Stimulated activated CD8-positive, alpha-beta memory T cell treated with anti-CD3 and anti-CD28 coated beads, Interleukin-15, amount 100 ng/mL, for 4 hours (primary cell): ENCODE measurements at regions not wholly inside any gene's neighbourhood (a gene's known extent, or its start where the extent isn't known, plus 50 kb on each side); places are given as distances from the start of the nearest gene placed in this dataset.

ENCODE experiments used
- DNase-seq, 2 donors: peaks; one replicate each; pipeline ENCODE4 v3.0.0-alpha.2; 2020; ENCODE audit warnings: low read depth in 2 of 2

DNA sequence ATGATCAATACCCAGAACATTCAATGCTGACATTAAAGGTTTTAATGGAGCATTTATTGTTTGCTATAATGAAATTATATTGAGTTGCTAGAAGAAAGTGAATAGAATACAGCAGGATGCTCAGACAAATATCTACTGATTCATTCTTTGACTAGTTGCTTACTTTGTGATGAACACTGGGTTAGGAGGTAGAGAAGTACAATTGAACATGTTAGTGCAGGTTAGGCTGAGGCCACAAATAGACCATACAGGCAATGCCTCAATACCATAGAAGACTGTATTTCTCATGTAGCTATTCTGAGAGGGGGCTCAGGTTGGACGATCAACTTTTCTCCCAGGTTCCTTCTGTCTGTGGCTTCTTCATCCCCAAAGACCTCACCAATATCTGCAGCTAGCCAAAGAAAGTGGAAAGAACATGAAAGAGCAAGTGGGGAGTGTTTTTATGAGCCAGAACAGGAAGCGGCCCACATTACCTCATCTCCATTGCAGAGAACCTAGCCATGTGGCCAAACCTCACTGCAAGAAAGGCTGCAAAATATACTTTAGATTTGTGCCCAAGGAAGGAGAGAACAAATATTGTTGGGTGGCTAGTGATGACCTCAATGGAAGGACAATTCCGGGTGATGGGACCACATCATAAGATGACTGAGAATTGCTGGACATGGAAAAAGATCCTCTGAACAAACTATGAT, 180.3 kb upstream of the GATB start:
- DNase-seq, result no peak

GRCh38 chr4:151940291-151940690, 179.5 kb upstream of the GATB start:
- DNase-seq, result no peak

- no peak for DNase-seq
Measured at GRCh38 chr4:151939670-151940069, 178.9 kb upstream of the GATB start.

- DNase-seq, result no peak
Measured at GRCh38 chr4:151935411-151935810, 174.6 kb upstream of the GATB start.

GRCh38 chr4:151934766-151935165, 174.0 kb upstream of the GATB start:
- no peak for DNase-seq

- DNase-seq, result no peak
Measured at GRCh38 chr4:151933122-151933827, 172.5 kb upstream of the GATB start.

DNA sequence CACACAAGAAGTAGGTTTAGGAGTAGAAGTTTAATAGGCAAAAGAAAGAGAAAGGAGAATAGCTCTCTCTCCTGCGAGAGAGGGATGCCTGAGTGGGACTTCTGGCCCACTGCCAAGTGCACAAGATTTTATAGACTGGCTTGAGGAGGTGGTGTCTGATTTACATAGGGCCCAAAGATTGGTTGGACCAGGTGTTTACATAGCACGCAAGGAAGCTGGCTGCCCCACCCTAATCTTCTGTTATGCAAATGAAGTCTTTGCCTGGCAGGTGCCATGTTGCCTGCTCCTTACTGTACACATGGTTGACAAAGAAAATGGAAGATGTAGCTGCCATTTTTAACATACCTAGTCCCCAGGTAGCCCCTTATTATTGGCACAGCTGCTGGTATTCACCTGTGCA, 170.8 kb upstream of the GATB start:
- no peak for DNase-seq

GRCh38 chr4:151930372-151930771, 169.6 kb upstream of the GATB start:
- DNase-seq, result no peak

DNA sequence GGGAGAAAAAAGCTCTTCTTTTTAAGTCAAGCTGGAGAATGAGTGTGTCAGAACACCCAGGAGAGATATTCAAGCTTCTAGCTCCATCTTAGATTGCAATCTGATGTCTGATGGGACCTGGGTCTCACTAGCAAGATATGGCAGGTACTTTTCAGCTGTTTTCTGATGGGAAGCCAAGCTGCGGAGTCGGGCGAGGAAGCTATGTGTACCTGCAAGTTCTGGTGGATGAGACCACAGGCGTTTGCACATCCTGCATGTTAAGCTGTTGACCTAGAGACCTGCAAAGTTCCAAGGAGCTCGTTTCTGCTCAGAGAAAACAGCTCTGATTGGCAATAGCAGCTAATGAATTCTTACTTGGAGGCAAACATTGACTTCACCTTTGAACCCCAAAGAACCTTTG, 167.3 kb upstream of the GATB start:
- DNase-seq, result no peak

GRCh38 chr4:151922811-151923210, 162.0 kb upstream of the GATB start:
- DNase-seq, result no peak

DNA sequence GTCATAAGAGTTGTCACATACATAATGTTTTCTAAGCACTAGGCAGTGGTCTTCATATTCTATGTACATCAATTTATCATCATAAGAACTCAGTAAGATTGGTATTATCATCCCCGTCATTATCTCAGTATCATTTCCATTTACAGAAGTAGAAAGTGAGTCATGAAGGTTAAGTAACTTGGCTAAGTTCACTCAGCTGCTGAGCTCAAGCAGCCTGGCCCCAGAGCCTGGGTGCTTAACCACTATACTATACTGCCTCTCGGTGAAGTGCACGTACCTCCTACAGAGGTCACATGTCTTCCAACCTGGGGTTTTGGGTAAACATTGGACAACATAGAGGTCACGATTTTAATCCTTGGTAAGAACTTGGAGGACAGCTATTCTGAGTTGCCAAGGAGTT, 161.5 kb upstream of the GATB start:
- DNase-seq, result no peak

GRCh38 chr4:151921811-151922210, 161.0 kb upstream of the GATB start:
- no peak for DNase-seq

DNA sequence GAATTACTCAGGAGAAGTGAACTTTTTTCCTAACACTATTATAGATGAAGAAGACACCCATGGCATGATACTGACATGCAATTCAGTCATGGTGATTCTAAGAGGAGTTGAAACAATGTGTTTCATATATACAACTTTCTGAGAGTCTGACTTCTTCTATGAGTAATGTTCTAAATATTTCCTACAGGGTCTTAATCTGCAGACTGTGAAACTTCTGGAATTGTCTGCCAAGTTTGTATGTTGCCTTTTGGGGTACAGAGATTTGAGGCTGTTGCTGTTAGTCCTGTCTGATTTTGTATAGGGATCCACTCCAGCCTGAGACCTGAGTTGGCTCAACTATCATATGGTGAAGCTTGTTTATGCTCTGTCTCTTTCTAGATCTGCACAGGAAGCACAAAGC, 160.6 kb upstream of the GATB start:
- DNase-seq, result no peak

DNA sequence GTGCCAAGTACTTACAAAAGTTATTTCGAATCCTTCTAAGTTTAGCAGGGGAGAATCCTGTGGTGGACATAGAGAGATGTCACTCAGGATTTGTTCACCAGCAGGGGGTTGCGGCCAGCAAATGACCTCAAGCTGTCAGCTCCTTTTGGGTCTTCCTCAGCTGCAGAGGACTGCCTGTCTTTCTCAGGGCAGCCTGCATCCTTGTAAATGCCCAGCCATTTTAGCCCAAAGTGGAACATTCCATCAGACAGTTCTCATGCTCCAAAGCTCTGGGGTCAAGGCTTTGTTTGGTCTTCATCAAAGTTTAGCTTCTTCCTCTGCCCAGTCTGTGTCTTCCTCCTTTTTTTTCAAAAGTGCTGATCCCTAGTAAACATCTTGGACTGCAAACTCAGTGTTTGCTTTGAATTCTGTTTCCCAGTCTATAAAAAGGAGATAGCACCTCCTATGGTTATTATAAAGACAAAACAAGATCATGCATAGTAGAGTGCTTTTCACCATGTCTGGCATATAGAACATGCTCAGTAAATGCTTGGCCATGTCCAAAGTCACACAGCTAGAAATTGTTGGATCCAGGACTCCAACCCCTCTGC, 156.4 kb upstream of the GATB start:
- no peak for DNase-seq

- no peak for DNase-seq
Measured at GRCh38 chr4:151912632-151913031, 151.8 kb upstream of the GATB start.

GRCh38 chr4:151911970-151912369, 151.2 kb upstream of the GATB start:
- DNase-seq, result no peak

DNA sequence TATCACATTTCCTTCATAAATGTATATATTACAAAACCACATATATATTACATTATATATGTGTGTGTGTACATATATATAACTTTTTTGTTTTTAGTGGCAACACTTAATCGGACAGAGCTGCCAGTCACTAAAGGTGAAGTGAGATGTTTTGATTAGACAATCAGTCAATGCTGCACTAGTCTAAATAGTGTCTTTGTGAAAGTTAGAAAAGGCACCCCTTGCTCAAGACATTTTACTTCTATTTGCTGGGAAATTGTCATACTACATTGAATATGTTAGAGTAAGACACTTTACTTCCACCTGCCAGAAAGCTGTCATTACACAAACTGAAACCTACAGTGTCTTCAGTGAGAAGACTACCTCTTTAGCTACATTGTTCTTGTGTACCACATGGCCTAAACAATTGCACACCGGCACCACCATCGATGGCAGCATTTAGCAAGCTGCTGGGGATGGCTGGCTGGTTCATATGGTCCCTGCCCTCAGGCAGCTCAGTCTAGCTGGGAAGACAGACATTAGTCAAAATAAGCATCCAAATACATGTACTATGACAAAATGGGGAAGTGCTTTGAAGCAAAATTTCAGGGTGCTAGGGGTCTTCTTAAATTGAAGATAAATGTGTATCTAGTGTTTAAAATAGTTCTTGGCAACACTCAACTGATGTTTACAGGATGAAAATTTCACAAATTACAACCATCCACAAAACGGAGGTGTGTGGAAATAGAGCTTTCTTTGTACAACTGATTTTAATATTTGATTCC, 148.1 kb upstream of the GATB start:
- no peak for DNase-seq

DNA sequence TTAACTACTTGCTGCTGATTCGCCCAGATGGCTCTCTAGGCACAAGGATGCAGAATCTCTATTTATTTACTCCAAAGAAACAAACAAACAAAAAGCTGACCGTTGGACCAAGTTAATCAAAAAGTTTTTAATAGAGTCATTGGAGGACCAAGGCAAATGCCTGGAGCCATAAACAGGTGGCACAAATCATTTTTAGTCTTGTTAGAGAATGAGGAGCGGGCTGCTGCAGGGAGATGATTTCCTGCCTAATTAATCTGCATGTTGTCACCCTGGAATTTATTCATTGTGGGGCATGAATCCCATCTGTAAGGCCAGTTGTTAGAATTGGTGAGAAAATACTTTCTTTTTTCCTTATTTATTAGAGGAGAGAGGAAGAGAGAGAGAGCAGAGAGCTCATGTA, 147.4 kb upstream of the GATB start:
- DNase-seq, result no peak

DNA sequence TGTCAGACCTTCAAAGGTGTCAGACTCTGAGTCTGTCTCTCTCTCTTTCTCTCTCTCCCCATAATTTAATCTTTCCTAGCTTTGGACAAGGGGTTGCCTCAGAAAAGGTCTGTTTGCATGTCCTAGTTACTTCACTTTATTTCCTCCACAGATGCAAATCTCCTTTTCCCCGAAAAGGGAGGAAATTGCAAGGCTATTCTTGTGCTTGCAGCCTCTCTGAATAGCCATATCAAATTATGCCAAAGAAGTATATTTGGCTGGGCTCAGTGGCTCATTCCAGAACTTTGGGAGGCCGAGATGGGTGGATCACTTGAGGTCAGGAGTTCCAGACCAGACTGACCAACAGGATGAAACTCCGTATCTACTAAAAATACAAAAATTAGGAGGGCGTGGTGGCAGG, 145.6 kb upstream of the GATB start:
- no peak for DNase-seq

- DNase-seq, result no peak
Measured at GRCh38 chr4:151905197-151905596, 144.4 kb upstream of the GATB start.

DNA sequence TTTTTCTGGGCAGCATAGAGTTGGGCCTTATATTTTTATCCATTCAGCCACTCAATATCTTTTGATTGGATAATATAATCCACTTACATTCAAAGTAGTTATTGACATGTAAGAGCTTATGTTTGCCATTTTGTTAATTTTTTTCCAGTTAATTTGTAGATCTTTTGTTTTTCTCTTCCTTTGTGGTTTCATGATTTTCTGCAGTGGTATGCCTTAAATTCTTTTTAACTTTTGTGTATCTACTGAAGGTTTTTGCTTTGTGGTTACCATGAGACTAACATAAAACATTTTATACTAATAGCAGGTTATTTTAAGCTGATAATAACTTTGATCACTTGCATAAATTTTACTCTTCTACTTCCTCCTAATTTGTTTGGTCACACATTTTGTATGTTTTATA, 140.8 kb upstream of the GATB start:
- no peak for DNase-seq

DNA sequence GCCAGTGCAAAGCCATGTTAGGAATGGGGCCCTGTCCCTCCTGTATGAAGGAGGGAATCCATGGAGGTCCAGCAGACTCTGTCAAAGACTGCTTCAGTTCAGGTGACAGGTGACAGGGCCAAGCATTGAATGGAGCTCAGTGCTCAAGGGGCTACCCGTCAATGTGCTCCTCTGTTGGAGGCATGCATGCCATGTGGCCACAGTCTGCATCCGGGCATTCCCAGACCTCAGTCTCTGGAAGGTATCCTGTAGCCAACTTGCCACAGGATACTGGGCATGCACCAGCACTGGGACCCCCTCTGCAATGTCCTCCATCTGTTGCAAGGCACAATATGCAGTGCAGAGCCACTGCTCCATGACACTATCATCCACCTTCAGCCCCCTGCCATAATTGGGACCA, 136.1 kb upstream of the GATB start:
- no peak for DNase-seq

DNA sequence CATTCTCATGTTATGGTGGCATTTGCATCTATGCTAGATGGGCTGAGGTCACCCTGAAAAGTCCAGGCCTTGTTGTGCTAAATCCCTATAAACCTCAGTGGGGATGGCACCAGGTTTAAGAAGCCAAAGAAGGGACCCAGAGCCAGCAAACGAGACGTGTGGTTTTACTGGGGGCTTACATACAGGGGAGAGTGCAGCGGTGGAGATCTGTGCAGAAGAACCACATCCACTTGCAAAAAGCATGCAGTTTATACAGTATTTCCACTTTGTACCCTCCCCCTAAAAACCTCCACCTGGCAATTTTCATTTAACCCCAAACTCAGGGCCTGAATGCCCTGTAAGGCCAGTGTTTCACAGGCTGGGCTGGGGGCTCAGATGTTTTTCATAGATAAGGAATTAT, 134.9 kb upstream of the GATB start:
- DNase-seq, result no peak
